ENCODE measurements at regions not wholly inside any gene's neighbourhood (a gene's known extent, or its start where the extent isn't known, plus 50 kb on each side); places are given as distances from the start of the nearest gene placed in this dataset.

- no peak for TF ChIP-seq MAZ (IDR thresholded peaks at IDR 0.05; ENCODE audit: borderline replicate concordance, low read depth, low read length)
- no peak for TF ChIP-seq EP300 (IDR thresholded peaks at IDR 0.05)
- no peak for TF ChIP-seq HOXA7 (CRISPR knock-in tag; IDR thresholded peaks at IDR 0.05)
- TF ChIP-seq CTCF (IDR thresholded peaks at IDR 0.05), result no peak
- TF ChIP-seq BHLHE40 (IDR thresholded peaks at IDR 0.05; ENCODE audit: low read depth, low read length), result no peak
- no peak for TF ChIP-seq TFCP2L1 (CRISPR knock-in tag; IDR thresholded peaks at IDR 0.05)
- no peak for TF ChIP-seq NFE2L2 (conservative IDR thresholded peaks at IDR 0.05; ENCODE audit: low read length)
- no peak for TF ChIP-seq RAD21 (conservative IDR thresholded peaks at IDR 0.05 in 1 of 2, IDR thresholded peaks at IDR 0.05 in 1 of 2)
- no peak for TF ChIP-seq POLR2A (IDR thresholded peaks at IDR 0.05; ENCODE audit: low read length)
- no peak for TF ChIP-seq NR3C1 (IDR thresholded peaks at IDR 0.05)
- TF ChIP-seq, protein P1, sequence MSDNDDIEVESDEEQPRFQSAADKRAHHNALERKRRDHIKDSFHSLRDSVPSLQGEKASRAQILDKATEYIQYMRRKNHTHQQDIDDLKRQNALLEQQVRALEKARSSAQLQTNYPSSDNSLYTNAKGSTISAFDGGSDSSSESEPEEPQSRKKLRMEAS (IDR thresholded peaks at IDR 0.05), result no peak
- no peak for TF ChIP-seq RFX5 (IDR thresholded peaks at IDR 0.05)
- no peak for TF ChIP-seq E2F6 (IDR thresholded peaks at IDR 0.05; ENCODE audit: borderline replicate concordance, low read depth)
- no peak for TF ChIP-seq KDM5A (IDR thresholded peaks at IDR 0.05)
Observed at GRCh38 chr1:64403331-64403730, 66.6 kb upstream of the CACHD1 start.
